Sigmoid colon (tissue), 6 donors: ENCODE measurements at regions not wholly inside any gene's neighbourhood (a gene's known extent, or its start where the extent isn't known, plus 50 kb on each side); places are given as distances from the start of the nearest gene placed in this dataset.

ENCODE experiments used
- DNase-seq: peaks from one replicate; pipeline ENCODE4 v3.0.0-alpha.2; 2019
- H3K27ac ChIP-seq, 4 donors: fragments of 200-600 bp; sonication (generic); one replicate each; pipeline ENCODE4 v1.5.1; 2016 to 2019; ENCODE audit warnings: mild to moderate bottlenecking in 1 of 4
- H3K27me3 ChIP-seq, 3 donors: fragments of 200-600 bp; sonication (generic); one replicate each; pipeline ENCODE4 v1.5.1; 2019; ENCODE audit warnings: mild to moderate bottlenecking in 1 of 3
- H3K36me3 ChIP-seq, 4 donors: fragments of 200-600 bp; sonication (generic); one replicate each; pipeline ENCODE4 v1.5.1; 2016 to 2019
- H3K4me1 ChIP-seq, 4 donors: fragments of 200-600 bp; sonication (generic); one replicate each; pipeline ENCODE4 v1.5.1; 2017 to 2019
- H3K4me3 ChIP-seq, 4 donors: fragments of 200-600 bp; sonication (generic); one replicate each; pipeline ENCODE4 v1.5.1; 2017 to 2019; ENCODE audit warnings: mild to moderate bottlenecking in 2 of 4, moderate library complexity in 1 of 4
- H3K9me3 ChIP-seq, 4 donors: fragments of 200-600 bp in 3 of 4; sonication (generic) in 3 of 4; one replicate each; pipeline versions ENCODE4 v1.5.1 to v1.6.1; 2013 to 2019
- CTCF ChIP-seq, 4 experiments: fragments of 450-650 bp in 3 of 4; fragments of 200-600 bp in 1 of 4; IDR thresholded peaks; one replicate each; pipeline ENCODE4 v1.5.1; 2016 to 2019; ENCODE audit warnings: antibody characterized with exemption in 4 of 4, mild to moderate bottlenecking in 3 of 4, moderate library complexity in 2 of 4
- EP300 ChIP-seq, 4 donors: sonication (generic); formaldehyde crosslinking; IDR thresholded peaks; one replicate each; pipeline ENCODE4 v1.6.1; 2017; ENCODE audit warnings: antibody characterized with exemption in 4 of 4
- POLR2A ChIP-seq, 2 donors: fragments of 450-650 bp; IDR thresholded peaks; one replicate each; pipeline ENCODE4 v1.6.1; 2016; ENCODE audit warnings: antibody characterized with exemption in 2 of 2, mild to moderate bottlenecking in 2 of 2, moderate library complexity in 2 of 2
- POLR2AphosphoS5 ChIP-seq, 4 donors: sonication (generic); formaldehyde crosslinking; IDR thresholded peaks; one replicate each; pipeline ENCODE4 v1.6.1; 2017; ENCODE audit warnings: antibody characterized with exemption in 4 of 4
- WGBS, 2 donors: extraction: QIAGEN DNeasy Blood & Tissue Kit; methylation state at CpG; one replicate each; pipeline ENCODE4 v1.1.7; 2013; 5-methylcytosine and 5-hydroxymethylcytosine counted together
- intact Hi-C: fragments of 100-400 bp; cut with DNase I; formaldehyde crosslinking; loops from one replicate; pipeline ENCODE4 v1.15.1; 2023
- donor health status: healthy with polysubstance abuse.
- donor health status: healthy.

GRCh38 chr17:77318021-77318420 lies 177.3 kb downstream of the SEC14L1 start:
- peaks cover 0 to 82% (median 72%) of the 10 kb centered on the region in 4 donors for H3K4me1 ChIP-seq
- peak overlapping the region in 2 of 4 donors; percentile 92 for H3K27ac ChIP-seq
- intact Hi-C loops, result no loop called here
- no peak overlapping the region for H3K4me3 ChIP-seq
- no peak for TF ChIP-seq EP300 (IDR thresholded peaks at IDR 0.05)
- no peak for TF ChIP-seq POLR2AphosphoS5 (IDR thresholded peaks at IDR 0.05)
- no peak for TF ChIP-seq CTCF (IDR thresholded peaks at IDR 0.05)
- no peak for TF ChIP-seq POLR2A (IDR thresholded peaks at IDR 0.05)
- no peaks in the 10 kb centered on the region for H3K36me3 ChIP-seq
- peak; percentile 57 for DNase-seq
- no peaks in the 10 kb centered on the region for H3K27me3 ChIP-seq
- 96 to 97% methylated on average over 7 of the region's 7 CpGs for WGBS, 2 donors
- no peaks in the 10 kb centered on the region for H3K9me3 ChIP-seq

GRCh38 chr17:77318491-77319210 lies 177.9 kb downstream of the SEC14L1 start:
- TF ChIP-seq POLR2AphosphoS5 (IDR thresholded peaks at IDR 0.05) (no peak), CTCF (IDR thresholded peaks at IDR 0.05) (no peak), POLR2A (IDR thresholded peaks at IDR 0.05) (no peak), EP300 (IDR thresholded peaks at IDR 0.05) (no peak)
- intact Hi-C loops, result no loop called here
- no peaks in the 10 kb centered on the region for H3K27me3 ChIP-seq
- H3K36me3 ChIP-seq, result no peaks in the 10 kb centered on the region
- H3K4me1 ChIP-seq, result peaks cover 0 to 82% (median 72%) of the 10 kb centered on the region in 4 donors
- H3K27ac ChIP-seq, result peak overlapping the region; percentile 91 to 92 (median 92)
- peak overlapping the region in 3 of 4 donors; percentile 44 to 51 (median 50) for H3K4me3 ChIP-seq
- peak; percentile 79 for DNase-seq
- no peaks in the 10 kb centered on the region for H3K9me3 ChIP-seq
- 17 to 58% methylated on average over 14 of the region's 14 CpGs for WGBS, 2 donors

- Histone ChIP-seq H3K27ac (peak overlapping the region; percentile 91 to 92 (median 92)), H3K4me1 (peaks cover 0 to 85% (median 75%) of the 10 kb centered on the region in 4 donors)
- intact Hi-C loops, result loop anchor here (5.0 kb wide), 1 partner anchor 37 kb away; no protein-coding TSS in a partner anchor
These were observed 178.7 kb downstream of the SEC14L1 start for GRCh38 chr17:77319211-77320043.

GRCh38 chr17:77320044-77320440 lies 179.3 kb downstream of the SEC14L1 start:
- Histone ChIP-seq H3K9me3 (no peaks in the 10 kb centered on the region), H3K36me3 (no peaks in the 10 kb centered on the region), H3K4me3 (peak overlapping the region; percentile 30 to 51 (median 47)), H3K27ac (peak overlapping the region; percentile 91 to 92 (median 92)), H3K27me3 (no peaks in the 10 kb centered on the region), H3K4me1 (peaks cover 0 to 86% (median 78%) of the 10 kb centered on the region in 4 donors)
- intact Hi-C loops, result loop anchor here (5.0 kb wide), 1 partner anchor 38 kb away; no protein-coding TSS in a partner anchor
- TF ChIP-seq CTCF (IDR thresholded peaks at IDR 0.05) (no peak), EP300 (IDR thresholded peaks at IDR 0.05) (no peak), POLR2AphosphoS5 (IDR thresholded peaks at IDR 0.05) (peak in 2 of 4 donors; percentile 26 to 59)
- DNase-seq, result peak; percentile 84
- 66 to 76% methylated on average over 18 of the region's 18 CpGs for WGBS, 2 donors

More at GRCh38 chr17:77319211-77320043, 178.7 kb downstream of the SEC14L1 start:
- Histone ChIP-seq H3K9me3 (no peaks in the 10 kb centered on the region), H3K4me3 (peak overlapping the region; percentile 30 to 51 (median 47)), H3K36me3 (no peaks in the 10 kb centered on the region), H3K27me3 (no peaks in the 10 kb centered on the region)
- 29 to 32% methylated on average over 38 of the region's 38 CpGs for WGBS, 2 donors
- DNase-seq, result peak; percentile 96
- peak in 2 of 4 donors; percentile 27 to 31 for TF ChIP-seq EP300 (IDR thresholded peaks at IDR 0.05)
- no peak for TF ChIP-seq CTCF (IDR thresholded peaks at IDR 0.05)
- TF ChIP-seq POLR2AphosphoS5 (IDR thresholded peaks at IDR 0.05), result peak; percentile 78 to 96 (median 88)
- peak; percentile 65 to 77 for TF ChIP-seq POLR2A (IDR thresholded peaks at IDR 0.05)
